PC-9 (cell line): ENCODE measurements at regions not wholly inside any gene's neighbourhood (a gene's known extent, or its start where the extent isn't known, plus 50 kb on each side); places are given as distances from the start of the nearest gene placed in this dataset.

ENCODE experiments used
- BruUV-seq: library from RNA; stranded (reverse); fragments of 400-500 nt; replicated peaks from 2 replicates; lab custom pipeline; 2021; lab: Mats Ljungman, UMichigan
- CTCF ChIA-PET: fragments of 300-600 bp; sonication (Branson Sonifier 250); formaldehyde crosslinking; loops from one replicate; lab custom pipeline; 2022; ENCODE audit warnings: antibody characterized with exemption; lab: Charles Lee
- POLR2A ChIA-PET: fragments of 300-600 bp; sonication (Branson Sonifier 250); formaldehyde crosslinking; loops from one replicate; lab custom pipeline; 2022; ENCODE audit warnings: antibody characterized with exemption; ENCODE audit not compliant: unreplicated experiment; lab: Charles Lee
- DNase-seq, 2 experiments: peaks; one replicate each; pipeline versions ENCODE4 v3.0.0 to v3.0.0-alpha.2; 2015 to 2022; ENCODE audit warnings: mixed read lengths in 1 of 2
- H2AFZ ChIP-seq: fragments of 200-600 bp; sonication (generic); 2 replicates; pipeline ENCODE4 v1.8.1; 2017; ENCODE audit warnings: antibody characterized with exemption
- H3F3A ChIP-seq: fragments of 200-600 bp; sonication (generic); 2 replicates; pipeline ENCODE4 v1.8.1; 2017; ENCODE audit warnings: antibody characterized with exemption, mild to moderate bottlenecking, low read depth; ENCODE audit not compliant: insufficient read depth
- H3K27ac ChIP-seq: fragments of 200-600 bp; sonication (generic); 2 replicates; pipeline ENCODE4 v1.6.1; 2016; ENCODE audit warnings: mixed run types
- H3K27me3 ChIP-seq: fragments of 200-600 bp; sonication (generic); 2 replicates; pipeline ENCODE4 v1.6.1; 2016; ENCODE audit warnings: low read depth, mixed run types; ENCODE audit not compliant: insufficient read depth
- H3K36me3 ChIP-seq: fragments of 200-600 bp; sonication (generic); 2 replicates; pipeline ENCODE4 v1.6.1; 2016; ENCODE audit warnings: low read depth, mixed run types
- H3K4me1 ChIP-seq: fragments of 200-600 bp; sonication (generic); replicated peaks from 2 replicates; pipeline ENCODE4 v1.6.1; 2016; ENCODE audit warnings: mixed run types; ENCODE audit not compliant: insufficient read depth
- H3K4me2 ChIP-seq: fragments of 200-600 bp; sonication (generic); 2 replicates; pipeline ENCODE4 v1.6.1; 2017; ENCODE audit warnings: mixed run types
- H3K4me3 ChIP-seq: fragments of 200-600 bp; sonication (generic); 2 replicates; pipeline ENCODE4 v1.6.1; 2016; ENCODE audit warnings: mixed run types
- H3K79me2 ChIP-seq: fragments of 200-600 bp; sonication (generic); 2 replicates; pipeline ENCODE4 v1.6.1; 2017; ENCODE audit warnings: low read depth, mixed run types
- H3K9me2 ChIP-seq: fragments of 200-600 bp; sonication (generic); 2 replicates; pipeline ENCODE4 v1.8.1; 2017; ENCODE audit warnings: mild to moderate bottlenecking; ENCODE audit not compliant: insufficient read depth
- H3K9me3 ChIP-seq: fragments of 200-600 bp; sonication (generic); 2 replicates; pipeline ENCODE4 v1.8.1; 2016; ENCODE audit warnings: low read depth; ENCODE audit not compliant: insufficient read depth
- H4K20me1 ChIP-seq: fragments of 200-600 bp; sonication (generic); 2 replicates; pipeline ENCODE4 v1.8.1; 2017; ENCODE audit not compliant: insufficient read depth
- CTCF ChIP-seq: fragments of 200-600 bp; sonication (generic); conservative IDR thresholded peaks from 2 replicates; pipeline ENCODE4 v1.6.1; 2017; ENCODE audit warnings: mixed run types, antibody characterized with exemption, mild to moderate bottlenecking, moderate library complexity
- EZH2 ChIP-seq: fragments of 200-600 bp; sonication (generic); IDR thresholded peaks from 2 replicates; pipeline ENCODE4 v1.8.0; 2017; ENCODE audit warnings: antibody characterized with exemption, low read depth
- intact Hi-C: fragments of 100-400 bp; cut with micrococcal nuclease; formaldehyde crosslinking; loops from one replicate; pipeline ENCODE4 v1.10.0; 2022; ENCODE audit not compliant: unreplicated experiment

- TF ChIP-seq EZH2 (no peak), CTCF (no peak)
- H3K27me3 ChIP-seq: no peaks in the 10 kb centered on the region
- intact Hi-C loops: no loop called here
- H3K79me2 ChIP-seq: no peaks in the 10 kb centered on the region
- H3K27ac ChIP-seq: no peak overlapping the region
- H3K4me1 ChIP-seq: no peaks in the 10 kb centered on the region
- no peaks in the 10 kb centered on the region for H3K9me2 ChIP-seq
- ChIA-PET CTCF (no interaction called here), POLR2A (no interaction called here)
- BruUV-seq: no TSS peak
- no peaks in the 10 kb centered on the region for H3K36me3 ChIP-seq
- H3K9me3 ChIP-seq: peaks cover 4% of the 10 kb centered on the region; the same call in 1 of the 2 replicates
- no peaks in the 10 kb centered on the region for H3F3A ChIP-seq
- DNase-seq: no peak
- no peak overlapping the region for H3K4me2 ChIP-seq
- no peak overlapping the region for H2AFZ ChIP-seq
- H3K4me3 ChIP-seq: no peak overlapping the region
- no peaks in the 10 kb centered on the region for H4K20me1 ChIP-seq
Observed at GRCh38 chr18:56052202-56052601, 464.2 kb upstream of the TCF4 start.

DNA sequence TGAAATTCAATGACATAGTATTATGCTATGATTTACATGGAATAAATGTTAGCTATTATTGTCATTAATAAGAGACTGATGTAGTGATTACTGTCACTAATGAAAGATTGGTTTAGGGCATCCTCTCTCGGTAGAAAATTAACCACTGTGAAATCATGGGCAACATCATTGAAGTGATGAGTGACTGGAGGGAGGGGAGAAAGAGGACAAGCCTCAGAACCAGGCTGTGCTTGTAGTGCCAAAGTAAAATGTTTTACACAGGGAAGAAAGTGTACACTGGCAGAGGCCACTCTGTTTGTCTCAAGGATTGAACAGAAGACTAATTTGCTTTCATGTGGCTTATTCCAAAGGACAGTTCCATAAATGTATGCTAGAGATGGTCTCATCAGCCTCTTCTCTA, 456.2 kb upstream of the TCF4 start:
- Histone ChIP-seq H3K79me2 (no peaks in the 10 kb centered on the region), H3F3A (no peaks in the 10 kb centered on the region), H3K36me3 (no peaks in the 10 kb centered on the region), H3K4me1 (no peaks in the 10 kb centered on the region), H2AFZ (no peak overlapping the region), H3K27me3 (no peaks in the 10 kb centered on the region), H3K27ac (no peak overlapping the region), H3K4me3 (no peak overlapping the region), H3K9me3 (peaks cover 4% of the 10 kb centered on the region; the same call in 1 of the 2 replicates), H3K9me2 (no peaks in the 10 kb centered on the region), H3K4me2 (no peak overlapping the region), H4K20me1 (no peaks in the 10 kb centered on the region)
- no TSS peak for BruUV-seq
- intact Hi-C loops: no loop called here
- ChIA-PET POLR2A (no interaction called here), CTCF (no interaction called here)
- TF ChIP-seq CTCF: no peak
- no peak for TF ChIP-seq EZH2
- DNase-seq: no peak

GRCh38 chr18:56043641-56044061, 455.7 kb upstream of the TCF4 start:
- H3K9me3 ChIP-seq: peaks cover 4% of the 10 kb centered on the region; the same call in 1 of the 2 replicates
- no peaks in the 10 kb centered on the region for H3K27me3 ChIP-seq
- no peak overlapping the region for H3K27ac ChIP-seq
- no peaks in the 10 kb centered on the region for H3K79me2 ChIP-seq
- CTCF ChIA-PET: no interaction called here
- no TSS peak for BruUV-seq
- H3K36me3 ChIP-seq: no peaks in the 10 kb centered on the region
- TF ChIP-seq EZH2: no peak
- TF ChIP-seq CTCF: no peak
- H3K4me2 ChIP-seq: no peak overlapping the region
- H2AFZ ChIP-seq: no peak overlapping the region
- no peaks in the 10 kb centered on the region for H3F3A ChIP-seq
- H3K9me2 ChIP-seq: no peaks in the 10 kb centered on the region
- H4K20me1 ChIP-seq: no peaks in the 10 kb centered on the region
- no peak overlapping the region for H3K4me3 ChIP-seq
- intact Hi-C loops: no loop called here
- no peak for DNase-seq
- POLR2A ChIA-PET: no interaction called here
- no peaks in the 10 kb centered on the region for H3K4me1 ChIP-seq
